Heart left ventricle (tissue), 16 donors: ENCODE measurements at regions not wholly inside any gene's neighbourhood (a gene's known extent, or its start where the extent isn't known, plus 50 kb on each side); places are given as distances from the start of the nearest gene placed in this dataset.

Experiments used
- ATAC-seq, 4 donors: fragments of 200-7000 bp; cut with Tn5 transposase; one replicate each; pipeline ENCODE4 v1.9.1; 2020 to 2022; ENCODE audit warnings: moderate library complexity in 4 of 4, mild to moderate bottlenecking in 3 of 4, moderate number of reproducible peaks in 1 of 4
- DNase-seq, 5 donors: peaks; one replicate each; pipeline ENCODE4 v3.0.0-alpha.2; 2020
- H3K27ac ChIP-seq, 12 donors: fragments of 200-600 bp; sonication (generic) in 4 of 12; one replicate each; pipeline versions ENCODE4 v1.5.0 to v1.8.0; 2016 to 2022; ENCODE audit warnings: mild to moderate bottlenecking in 2 of 12
- H3K27me3 ChIP-seq, 9 donors: fragments of 200-600 bp; sonication (generic) in 2 of 9; one replicate each; pipeline versions ENCODE4 v1.5.1 to v1.8.0; 2016 to 2022; ENCODE audit warnings: mild to moderate bottlenecking in 3 of 9
- H3K36me3 ChIP-seq, 9 donors: fragments of 200-600 bp; sonication (generic) in 2 of 9; one replicate each; pipeline versions ENCODE4 v1.5.0 to v1.8.0; 2018 to 2022; ENCODE audit warnings: mild to moderate bottlenecking in 2 of 9
- H3K4me1 ChIP-seq, 12 donors: fragments of 200-600 bp; sonication (generic) in 4 of 12; one replicate each; pipeline versions ENCODE4 v1.5.0 to v1.8.0; 2016 to 2022; ENCODE audit warnings: mild to moderate bottlenecking in 3 of 12
- H3K4me3 ChIP-seq, 12 donors: fragments of 200-600 bp; sonication (generic) in 4 of 12; one replicate each; pipeline versions ENCODE4 v1.5.0 to v1.8.0; 2017 to 2022; ENCODE audit warnings: mild to moderate bottlenecking in 9 of 12, moderate library complexity in 4 of 12
- H3K9me3 ChIP-seq, 12 donors: fragments of 200-600 bp; sonication (generic) in 4 of 12; one replicate each; pipeline versions ENCODE4 v1.5.0 to v1.8.0; 2016 to 2022; ENCODE audit warnings: mild to moderate bottlenecking in 1 of 12
- POLR2A ChIP-seq, 2 donors: fragments of 450-650 bp; IDR thresholded peaks; one replicate each; pipeline ENCODE4 v1.6.1; 2017; ENCODE audit warnings: antibody characterized with exemption in 2 of 2, mild to moderate bottlenecking in 2 of 2, moderate library complexity in 2 of 2
- WGBS, 4 donors: extraction: QIAGEN DNeasy Blood & Tissue Kit in 2 of 4; methylation state at CpG; one replicate each; pipeline versions ENCODE4 v1.1.5 to v1.1.7; 2013 to 2018; 5-methylcytosine and 5-hydroxymethylcytosine counted together
- intact Hi-C, 10 donors: fragments of 100-400 bp; cut with DNase I; formaldehyde crosslinking; loops; one replicate each; pipeline versions ENCODE4 v1.11.1 to v1.14.2; 2022
- TF ChIP-seq, protein P1 (sequence below), 12 donors: fragments of 200-600 bp; sonication (generic) in 4 of 12; IDR thresholded peaks; one replicate each; pipeline versions ENCODE4 v1.5.0 to v1.8.0; 2018 to 2022; ENCODE audit warnings: antibody characterized with exemption in 12 of 12, mild to moderate bottlenecking in 5 of 12
- donor health status: ischemic (EF 13 %, LVEDD 7.1; RV severe dilation, severe dysfunction).
- donor health status: healthy with polysubstance abuse.
- donor health status: DM: no; HTN: yes; CAD: no.
- donor health status: DM: no; HTN: no; CAD: no.
- donor health status: ischemic (EF 25% LVEDD 6.9; RV normal size, moderate dysfunction).
- donor health status: ischemic (EF 25% LVEDD 5.7; RV mildly dilated, moderate dysfunction).
- donor health status: healthy.
- donor health status: DM: yes; HTN: yes; CAD: no.
- donor health status: ischemic (EF 35%, LVEDD 5.7; RV mildly dilated, moderate dysfunction).
- donor health status: nonischemic (EF 11% LVEDD 7.7; RV severe dilation, severe dysfunction).
- donor health status: DM: yes; HTN: yes; CAD: no.
- donor health status: PGD.
- donor health status: ischemic (EF 29% LVEDD 5.4; RV normal size, mild dysfunction).
- donor health status: nonischemic (EF 23%, LVEDD 6.1; RV moderate dilation, normal function).

DNA sequence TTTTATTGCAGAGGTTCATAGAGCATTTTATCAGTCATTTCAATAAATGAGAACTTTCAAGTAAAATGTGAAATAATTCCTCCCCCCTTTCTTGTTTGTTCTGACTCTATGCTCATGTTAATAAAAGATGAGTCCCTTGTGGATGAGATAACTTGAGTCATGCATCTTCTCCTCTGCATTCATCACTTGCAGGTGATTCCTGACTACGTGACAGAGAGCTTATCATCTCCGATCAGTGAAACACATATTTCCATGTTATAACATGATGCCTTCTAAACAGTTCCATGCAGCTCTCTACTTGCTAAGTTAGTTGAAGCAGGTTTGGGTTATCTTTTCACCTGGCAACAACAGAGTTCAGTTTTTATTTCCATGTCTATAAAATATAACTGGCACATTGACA, 160.1 kb upstream of the ANKRD50 start:
- no peak for ATAC-seq
- 83 to 92% (median 88%) methylated on average over 2 of the region's 2 CpGs for WGBS, 4 donors
- DNase-seq = no peak
- Histone ChIP-seq H3K9me3 (peaks cover 0 to 7% (median 0%) of the 10 kb centered on the region in 12 donors), H3K36me3 (no peaks in the 10 kb centered on the region), H3K27ac (no peak overlapping the region), H3K4me3 (no peak overlapping the region), H3K27me3 (no peaks in the 10 kb centered on the region), H3K4me1 (peaks cover 0 to 5% (median 0%) of the 10 kb centered on the region in 12 donors)
- intact Hi-C loops = no loop called here
- TF ChIP-seq, protein P1, sequence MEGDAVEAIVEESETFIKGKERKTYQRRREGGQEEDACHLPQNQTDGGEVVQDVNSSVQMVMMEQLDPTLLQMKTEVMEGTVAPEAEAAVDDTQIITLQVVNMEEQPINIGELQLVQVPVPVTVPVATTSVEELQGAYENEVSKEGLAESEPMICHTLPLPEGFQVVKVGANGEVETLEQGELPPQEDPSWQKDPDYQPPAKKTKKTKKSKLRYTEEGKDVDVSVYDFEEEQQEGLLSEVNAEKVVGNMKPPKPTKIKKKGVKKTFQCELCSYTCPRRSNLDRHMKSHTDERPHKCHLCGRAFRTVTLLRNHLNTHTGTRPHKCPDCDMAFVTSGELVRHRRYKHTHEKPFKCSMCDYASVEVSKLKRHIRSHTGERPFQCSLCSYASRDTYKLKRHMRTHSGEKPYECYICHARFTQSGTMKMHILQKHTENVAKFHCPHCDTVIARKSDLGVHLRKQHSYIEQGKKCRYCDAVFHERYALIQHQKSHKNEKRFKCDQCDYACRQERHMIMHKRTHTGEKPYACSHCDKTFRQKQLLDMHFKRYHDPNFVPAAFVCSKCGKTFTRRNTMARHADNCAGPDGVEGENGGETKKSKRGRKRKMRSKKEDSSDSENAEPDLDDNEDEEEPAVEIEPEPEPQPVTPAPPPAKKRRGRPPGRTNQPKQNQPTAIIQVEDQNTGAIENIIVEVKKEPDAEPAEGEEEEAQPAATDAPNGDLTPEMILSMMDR (IDR thresholded peaks at IDR 0.05) = no peak
- TF ChIP-seq POLR2A (IDR thresholded peaks at IDR 0.05) = no peak

- Histone ChIP-seq H3K27me3 (no peaks in the 10 kb centered on the region), H3K4me3 (no peak overlapping the region), H3K36me3 (no peaks in the 10 kb centered on the region), H3K4me1 (peaks cover 0 to 5% (median 0%) of the 10 kb centered on the region in 12 donors), H3K27ac (no peak overlapping the region), H3K9me3 (no peaks in the 10 kb centered on the region)
- no peak for DNase-seq
- ATAC-seq = no peak
- intact Hi-C loops = no loop called here
- no peak for TF ChIP-seq POLR2A (IDR thresholded peaks at IDR 0.05)
- TF ChIP-seq, protein P1 (IDR thresholded peaks at IDR 0.05) = no peak
- 77 to 87% (median 81%) methylated on average over 6 of the region's 6 CpGs for WGBS, 4 donors
Observed at GRCh38 chr4:124869961-124870495, 157.5 kb upstream of the ANKRD50 start.

- 57 to 81% (median 70%) methylated on average over 2 of the region's 2 CpGs for WGBS, 4 donors
- H3K27ac ChIP-seq = no peak overlapping the region
- intact Hi-C loops = no loop called here
- H3K4me1 ChIP-seq = peaks cover 0 to 5% (median 0%) of the 10 kb centered on the region in 12 donors
- ATAC-seq (no peak), DNase-seq (no peak)
- TF ChIP-seq POLR2A (IDR thresholded peaks at IDR 0.05) = no peak
- TF ChIP-seq, protein P1 (IDR thresholded peaks at IDR 0.05) = no peak
- no peaks in the 10 kb centered on the region for H3K36me3 ChIP-seq
- no peaks in the 10 kb centered on the region for H3K9me3 ChIP-seq
- no peak overlapping the region for H3K4me3 ChIP-seq
- no peaks in the 10 kb centered on the region for H3K27me3 ChIP-seq
Observed at GRCh38 chr4:124868495-124868894, 156.0 kb upstream of the ANKRD50 start.

- TF ChIP-seq, protein P1 (IDR thresholded peaks at IDR 0.05) = no peak
- TF ChIP-seq POLR2A (IDR thresholded peaks at IDR 0.05) = no peak
- no peak for ATAC-seq
- no peak for DNase-seq
- intact Hi-C loops = no loop called here
- Histone ChIP-seq H3K27me3 (no peaks in the 10 kb centered on the region), H3K36me3 (no peaks in the 10 kb centered on the region), H3K27ac (no peak overlapping the region), H3K4me3 (no peak overlapping the region), H3K9me3 (no peaks in the 10 kb centered on the region), H3K4me1 (peaks cover 0 to 5% (median 0%) of the 10 kb centered on the region in 12 donors)
- WGBS, 4 donors = 92 to 100% (median 97%) methylated on average over 1 of the region's 1 CpG
Observed at GRCh38 chr4:124867536-124867935, 155.0 kb upstream of the ANKRD50 start.
